Vagina (tissue), 2 donors: ENCODE measurements at regions not wholly inside any gene's neighbourhood (a gene's known extent, or its start where the extent isn't known, plus 50 kb on each side); places are given as distances from the start of the nearest gene placed in this dataset.

Experiments used
- POLR2A ChIP-seq, 2 donors: fragments of 450-650 bp; IDR thresholded peaks; one replicate each; pipeline ENCODE4 v1.6.1; 2017; ENCODE audit warnings: antibody characterized with exemption in 2 of 2, mild to moderate bottlenecking in 2 of 2, moderate library complexity in 2 of 2
- POLR2AphosphoS5 ChIP-seq, 2 donors: sonication (generic); formaldehyde crosslinking; IDR thresholded peaks; one replicate each; pipeline ENCODE4 v1.9.0; 2017; ENCODE audit warnings: antibody characterized with exemption in 2 of 2, mild to moderate bottlenecking in 2 of 2, low read depth in 1 of 2; ENCODE audit not compliant: insufficient read depth in 1 of 2

- TF ChIP-seq POLR2A (IDR thresholded peaks at IDR 0.05) (no peak), POLR2AphosphoS5 (IDR thresholded peaks at IDR 0.05; ENCODE audit: insufficient read depth in 1 of 2, low read depth in 1 of 2) (no peak)
These were observed 68.2 kb downstream of the RFPL4B start for GRCh38 chr6:112415366-112415765.
